ENCODE measurements at regions not wholly inside any gene's neighbourhood (a gene's known extent, or its start where the extent isn't known, plus 50 kb on each side); places are given as distances from the start of the nearest gene placed in this dataset.

DNA sequence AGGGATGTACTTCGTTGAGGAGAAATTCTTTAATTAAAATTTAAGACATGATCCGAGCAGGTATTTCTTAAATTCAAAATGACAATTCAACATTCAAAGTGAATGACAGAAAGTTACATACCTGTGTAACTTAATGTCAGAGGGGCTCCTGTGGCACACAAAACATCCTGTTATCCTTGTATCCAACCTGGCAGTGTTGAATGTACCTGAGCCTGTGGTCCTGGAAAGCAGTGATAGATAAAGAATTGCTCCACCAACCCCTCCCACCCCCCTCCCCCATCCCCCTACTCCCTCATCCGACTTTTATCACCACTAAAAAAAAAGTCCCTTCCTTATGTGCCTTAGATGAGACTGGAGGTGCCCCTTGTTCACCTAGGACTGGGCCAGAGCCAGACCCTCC lies 119.4 kb upstream of the ADCY1 start:
- Histone ChIP-seq H3K4me2 (ENCODE audit: control insufficient read depth, extremely low read depth, insufficient read depth, low read depth, low read length) (no peak overlapping the region), H4K20me1 (ENCODE audit: control insufficient read depth, extremely low read depth, insufficient read depth, low read length) (no peaks in the 10 kb centered on the region), H3K9me1 (ENCODE audit: control insufficient read depth, extremely low read depth, insufficient read depth, low read length) (no peaks in the 10 kb centered on the region), H2AFZ (ENCODE audit: control insufficient read depth, low read length) (no peak overlapping the region), H3K9me3 (ENCODE audit: control insufficient read depth, low read depth, low read length) (no peaks in the 10 kb centered on the region), H3K27ac (ENCODE audit: control insufficient read depth, insufficient read depth, low read length) (no peak overlapping the region), H3K27me3 (ENCODE audit: control insufficient read depth, extremely low read depth, insufficient read depth, low read length) (peaks cover 18% of the 10 kb centered on the region), H3K4me3 (ENCODE audit: control insufficient read depth in 2 of 3, extremely low read depth in 1 of 3, insufficient read depth in 2 of 3, low read depth in 1 of 3, low read length in 3 of 3) (no peak overlapping the region), H3K79me2 (ENCODE audit: control insufficient read depth, insufficient read depth, low read length) (no peaks in the 10 kb centered on the region), H3K36me3 (ENCODE audit: control insufficient read depth in 2 of 2, extremely low read depth in 1 of 2, insufficient read depth in 2 of 2, low read length in 2 of 2) (no peaks in the 10 kb centered on the region), H3K9ac (ENCODE audit: control insufficient read depth, extremely low read depth, insufficient read depth, low read length) (no peak overlapping the region), H3K4me1 (ENCODE audit: control insufficient read depth, extremely low read depth, insufficient read depth, low read length) (peaks cover 8% of the 10 kb centered on the region)
- DNase-seq (ENCODE audit: low read depth, low spot score) (no peak), FAIRE-seq (no peak)
- no peak for TF ChIP-seq EZH2 (IDR thresholded peaks at IDR 0.05; ENCODE audit: low read length)
- TF ChIP-seq CTCF (optimal IDR thresholded peaks at IDR 0.05 in 1 of 3, IDR thresholded peaks at IDR 0.05 in 1 of 3, conservative IDR thresholded peaks at IDR 0.05 in 1 of 3; ENCODE audit: extremely low read depth in 1 of 3, insufficient read depth in 2 of 3, low read length in 3 of 3): no peak
- dilution Hi-C loops (cut with MboI; ENCODE audit: extremely low pct_ligation_motif_present, low sequenced_read_pairs): no loop called here

DNA sequence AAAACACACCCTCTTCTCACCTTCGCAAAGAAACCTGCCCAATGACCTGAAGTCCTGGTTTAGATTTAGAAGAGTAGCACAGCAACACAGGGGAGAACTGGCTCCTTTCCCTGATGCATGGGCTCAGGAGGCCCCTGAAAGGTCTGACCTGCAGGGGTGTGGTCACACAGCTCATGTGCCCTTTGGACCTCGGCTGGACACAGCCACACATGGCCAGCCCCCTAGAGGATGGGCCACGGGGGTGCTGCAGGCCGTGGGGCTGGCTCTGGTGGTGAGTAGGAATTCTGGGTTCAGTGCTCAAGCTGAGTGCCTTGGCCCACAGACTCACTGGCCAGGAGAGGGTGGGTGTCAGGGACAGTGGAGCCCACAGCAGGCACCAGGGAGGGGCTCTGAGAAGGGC lies 118.5 kb upstream of the ADCY1 start:
- no peak for FAIRE-seq
- Histone ChIP-seq H4K20me1 (ENCODE audit: control insufficient read depth, extremely low read depth, insufficient read depth, low read length) (no peaks in the 10 kb centered on the region), H3K27me3 (ENCODE audit: control insufficient read depth, extremely low read depth, insufficient read depth, low read length) (peaks cover 18% of the 10 kb centered on the region), H3K4me1 (ENCODE audit: control insufficient read depth, extremely low read depth, insufficient read depth, low read length) (peaks cover 8% of the 10 kb centered on the region), H3K9ac (ENCODE audit: control insufficient read depth, extremely low read depth, insufficient read depth, low read length) (no peak overlapping the region), H2AFZ (ENCODE audit: control insufficient read depth, low read length) (no peak overlapping the region), H3K4me3 (ENCODE audit: control insufficient read depth in 2 of 3, extremely low read depth in 1 of 3, insufficient read depth in 2 of 3, low read depth in 1 of 3, low read length in 3 of 3) (no peak overlapping the region), H3K9me1 (ENCODE audit: control insufficient read depth, extremely low read depth, insufficient read depth, low read length) (no peaks in the 10 kb centered on the region), H3K27ac (ENCODE audit: control insufficient read depth, insufficient read depth, low read length) (no peak overlapping the region), H3K4me2 (ENCODE audit: control insufficient read depth, extremely low read depth, insufficient read depth, low read depth, low read length) (no peak overlapping the region), H3K9me3 (ENCODE audit: control insufficient read depth, low read depth, low read length) (no peaks in the 10 kb centered on the region), H3K79me2 (ENCODE audit: control insufficient read depth, insufficient read depth, low read length) (no peaks in the 10 kb centered on the region), H3K36me3 (ENCODE audit: control insufficient read depth in 2 of 2, extremely low read depth in 1 of 2, insufficient read depth in 2 of 2, low read length in 2 of 2) (no peaks in the 10 kb centered on the region)
- dilution Hi-C loops (cut with MboI; ENCODE audit: extremely low pct_ligation_motif_present, low sequenced_read_pairs): no loop called here
- TF ChIP-seq CTCF (optimal IDR thresholded peaks at IDR 0.05 in 1 of 3, IDR thresholded peaks at IDR 0.05 in 1 of 3, conservative IDR thresholded peaks at IDR 0.05 in 1 of 3; ENCODE audit: extremely low read depth in 1 of 3, insufficient read depth in 2 of 3, low read length in 3 of 3): no peak
- TF ChIP-seq EZH2 (IDR thresholded peaks at IDR 0.05; ENCODE audit: low read length): no peak
- no peak for DNase-seq (ENCODE audit: low read depth, low spot score)

Data from keratinocyte (primary cell).